Astrocyte (in vitro differentiated cells and primary cell): ENCODE measurements at regions not wholly inside any gene's neighbourhood (a gene's known extent, or its start where the extent isn't known, plus 50 kb on each side); places are given as distances from the start of the nearest gene placed in this dataset.

ENCODE experiments used
- DNase-seq: peaks from one replicate; pipeline ENCODE4 v3.0.0-alpha.2; 2010; ENCODE audit warnings: low read depth
- FAIRE-seq: peaks from 2 replicates; lab custom pipeline; 2011; peaks lifted over from hg19 to GRCh38; lab: Jason Lieb, UNC
- H2AFZ ChIP-seq: 2 replicates; pipeline ENCODE4 v1.6.0; 2012; ENCODE audit warnings: low read depth, low read length, inconsistent platforms
- H3K27ac ChIP-seq: 2 replicates; pipeline ENCODE4 v1.5.1; 2011; ENCODE audit warnings: low read depth, low read length, inconsistent platforms
- H3K27me3 ChIP-seq: 2 replicates; pipeline ENCODE4 v1.6.0; 2011; ENCODE audit warnings: low read length, inconsistent platforms; ENCODE audit not compliant: insufficient read depth
- H3K36me3 ChIP-seq: 2 replicates; pipeline ENCODE4 v1.5.1; 2011; ENCODE audit warnings: low read length, inconsistent platforms; ENCODE audit not compliant: insufficient read depth
- H3K4me1 ChIP-seq: 2 replicates; pipeline ENCODE4 v1.5.1; 2011; ENCODE audit warnings: low read length, inconsistent platforms; ENCODE audit not compliant: insufficient read depth
- H3K4me2 ChIP-seq: 2 replicates; pipeline ENCODE4 v1.6.0; 2012; ENCODE audit warnings: low read length, inconsistent platforms
- H3K4me3 ChIP-seq: 2 replicates; pipeline ENCODE4 v1.5.1; 2011; ENCODE audit warnings: low read depth, mild to moderate bottlenecking, low read length, inconsistent platforms; ENCODE audit not compliant: insufficient read depth
- H3K79me2 ChIP-seq: 2 replicates; pipeline ENCODE4 v1.6.0; 2012; ENCODE audit warnings: mild to moderate bottlenecking, low read length, inconsistent platforms; ENCODE audit not compliant: insufficient read depth
- H3K9ac ChIP-seq: 2 replicates; pipeline ENCODE4 v1.6.0; 2012; ENCODE audit warnings: mild to moderate bottlenecking, low read length, inconsistent platforms
- H3K9me3 ChIP-seq: 2 replicates; pipeline ENCODE4 v1.5.1; 2012; ENCODE audit warnings: low read depth, mild to moderate bottlenecking, low read length, inconsistent platforms; ENCODE audit not compliant: insufficient read depth
- H4K20me1 ChIP-seq: 2 replicates; pipeline ENCODE4 v1.6.0; 2012; ENCODE audit warnings: low read length, inconsistent platforms; ENCODE audit not compliant: insufficient read depth
- H3K27ac Mint-ChIP-seq: one replicate; pipeline ENCODE4 v1.8.0; 2021; ENCODE audit warnings: mild to moderate bottlenecking, mixed read lengths; ENCODE audit not compliant: unreplicated experiment
- H3K27me3 Mint-ChIP-seq: one replicate; pipeline ENCODE4 v1.8.0; 2021; ENCODE audit warnings: low read depth, mixed read lengths; ENCODE audit not compliant: unreplicated experiment
- H3K36me3 Mint-ChIP-seq: one replicate; pipeline ENCODE4 v1.8.0; 2021; ENCODE audit warnings: low read depth, mixed read lengths; ENCODE audit not compliant: unreplicated experiment
- H3K4me1 Mint-ChIP-seq: one replicate; pipeline ENCODE4 v1.8.0; 2021; ENCODE audit warnings: low read depth, mixed read lengths; ENCODE audit not compliant: unreplicated experiment
- H3K4me3 Mint-ChIP-seq: one replicate; pipeline ENCODE4 v1.8.0; 2021; ENCODE audit warnings: mild to moderate bottlenecking, moderate library complexity, mixed read lengths; ENCODE audit not compliant: unreplicated experiment
- H3K9me3 Mint-ChIP-seq: one replicate; pipeline ENCODE4 v1.8.0; 2021; ENCODE audit warnings: mild to moderate bottlenecking, mixed read lengths; ENCODE audit not compliant: unreplicated experiment
- CTCF ChIP-seq: IDR thresholded peaks from 2 replicates; pipeline ENCODE4 v1.5.1; 2011; ENCODE audit warnings: low read depth, mild to moderate bottlenecking, inconsistent platforms, low read length, moderate library complexity; ENCODE audit not compliant: insufficient read depth
- EZH2 ChIP-seq: IDR thresholded peaks from 2 replicates; pipeline ENCODE4 v1.6.1; 2012; ENCODE audit warnings: mild to moderate bottlenecking, low read length, inconsistent platforms; ENCODE audit not compliant: insufficient read depth

DNA sequence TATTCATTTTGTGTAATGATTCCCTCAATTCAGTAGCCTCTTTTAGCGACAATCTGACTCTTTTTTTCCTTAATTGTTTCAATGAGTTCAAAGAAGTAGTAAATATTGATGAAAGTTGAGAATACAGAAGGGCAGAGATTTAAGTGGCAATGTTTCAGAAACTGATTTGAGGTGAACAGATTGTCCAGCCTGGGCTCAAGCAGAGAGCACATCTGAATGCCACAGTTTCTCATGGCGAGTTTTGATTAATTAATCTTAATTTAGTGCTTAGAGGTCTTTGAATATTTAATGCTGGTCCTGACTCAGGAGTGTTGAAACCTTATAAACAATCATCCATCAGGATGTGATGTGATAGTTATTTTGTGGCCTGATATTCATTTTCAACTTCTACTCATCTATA is 890.7 kb upstream of the SLITRK6 start:
- Mint-ChIP-seq H3K36me3 (no peaks in the 10 kb centered on the region), H3K27ac (no peak overlapping the region)
- FAIRE-seq, result no peak

DNA sequence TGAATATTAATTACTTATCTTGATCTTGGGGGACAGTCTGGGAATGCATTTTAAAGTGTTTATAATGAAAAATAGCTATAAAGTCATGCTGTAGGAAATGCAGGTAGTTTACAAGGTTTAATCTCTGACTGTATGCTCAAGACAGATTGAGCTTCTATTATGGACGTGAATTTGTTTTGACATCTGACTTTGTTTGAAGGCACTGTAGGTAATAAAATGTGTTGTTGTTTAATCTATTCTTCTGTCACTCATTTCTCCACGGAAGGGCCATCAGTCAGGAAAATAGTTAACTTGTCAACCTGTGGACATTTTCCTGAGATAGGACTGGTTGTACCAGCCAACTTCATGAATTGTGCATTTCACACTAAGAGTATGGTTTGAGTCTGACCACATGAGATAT is 893.1 kb upstream of the SLITRK6 start:
- Histone ChIP-seq H3K79me2 (no peaks in the 10 kb centered on the region), H2AFZ (no peak overlapping the region), H3K4me2 (no peak overlapping the region), H3K27me3 (no peaks in the 10 kb centered on the region), H3K27ac (no peak overlapping the region), H3K9ac (no peak overlapping the region), H4K20me1 (no peaks in the 10 kb centered on the region), H3K9me3 (no peaks in the 10 kb centered on the region), H3K36me3 (no peaks in the 10 kb centered on the region), H3K4me3 (no peak overlapping the region), H3K4me1 (no peaks in the 10 kb centered on the region)
- peaks cover 4% of the 10 kb centered on the region for H3K9me3 Mint-ChIP-seq
- no peak overlapping the region for H3K27ac Mint-ChIP-seq
- FAIRE-seq (no peak), DNase-seq (no peak)
- H3K4me1 Mint-ChIP-seq, result no peaks in the 10 kb centered on the region
- H3K36me3 Mint-ChIP-seq, result no peaks in the 10 kb centered on the region
- no peak for TF ChIP-seq EZH2
- TF ChIP-seq CTCF, result no peak
- H3K4me3 Mint-ChIP-seq, result no peak overlapping the region
- H3K27me3 Mint-ChIP-seq, result no peaks in the 10 kb centered on the region

More for the DNA sequence above, 890.7 kb upstream of the SLITRK6 start:
- Mint-ChIP-seq H3K4me1 (peaks cover 5% of the 10 kb centered on the region), H3K4me3 (no peak overlapping the region), H3K9me3 (peaks cover 4% of the 10 kb centered on the region), H3K27me3 (no peaks in the 10 kb centered on the region)
- no peak overlapping the region for H3K4me2 ChIP-seq
- TF ChIP-seq EZH2 (no peak), CTCF (no peak)
- no peaks in the 10 kb centered on the region for H3K4me1 ChIP-seq
- no peak overlapping the region for H3K27ac ChIP-seq
- no peaks in the 10 kb centered on the region for H3K36me3 ChIP-seq
- no peaks in the 10 kb centered on the region for H4K20me1 ChIP-seq
- H3K9me3 ChIP-seq, result no peaks in the 10 kb centered on the region
- no peak overlapping the region for H3K9ac ChIP-seq
- no peak overlapping the region for H2AFZ ChIP-seq
- no peaks in the 10 kb centered on the region for H3K79me2 ChIP-seq
- DNase-seq, result no peak
- H3K27me3 ChIP-seq, result no peaks in the 10 kb centered on the region
- no peak overlapping the region for H3K4me3 ChIP-seq

GRCh38 chr13:86710013-86710412 is 910.8 kb upstream of the SLITRK6 start:
- Mint-ChIP-seq H3K9me3 (no peaks in the 10 kb centered on the region), H3K27ac (no peak overlapping the region), H3K4me1 (no peaks in the 10 kb centered on the region), H3K4me3 (no peak overlapping the region), H3K27me3 (no peaks in the 10 kb centered on the region), H3K36me3 (no peaks in the 10 kb centered on the region)
- H3K36me3 ChIP-seq, result no peaks in the 10 kb centered on the region
- no peaks in the 10 kb centered on the region for H3K9me3 ChIP-seq
- H3K4me3 ChIP-seq, result no peak overlapping the region
- no peaks in the 10 kb centered on the region for H3K27me3 ChIP-seq
- H3K79me2 ChIP-seq, result no peaks in the 10 kb centered on the region
- no peak overlapping the region for H2AFZ ChIP-seq
- FAIRE-seq (no peak), DNase-seq (no peak)
- H4K20me1 ChIP-seq, result no peaks in the 10 kb centered on the region
- no peak overlapping the region for H3K27ac ChIP-seq
- no peak overlapping the region for H3K4me2 ChIP-seq
- TF ChIP-seq CTCF (no peak), EZH2 (no peak)
- H3K4me1 ChIP-seq, result no peaks in the 10 kb centered on the region
- H3K9ac ChIP-seq, result no peak overlapping the region
